SK-N-SH treated with all-trans-retinoic acid at 6 μM for 48 hours (cell line): ENCODE measurements at regions not wholly inside any gene's neighbourhood (a gene's known extent, or its start where the extent isn't known, plus 50 kb on each side); places are given as distances from the start of the nearest gene placed in this dataset.
"Not testable (repeated sequence)": the region's sequence is repeated elsewhere in the genome, so short reads cannot be mapped to it uniquely, and the experiment has no call there.

Experiments used
- ATAC-seq: fragments of 200-7000 bp; cut with Tn5 transposase; 3 replicates; pipeline ENCODE4 v1.9.1; 2020; ENCODE audit warnings: mild to moderate bottlenecking, moderate library complexity
- ARNTL ChIP-seq: fragments of 450-650 bp; formaldehyde crosslinking; IDR thresholded peaks from 2 replicates; pipeline ENCODE4 v1.5.0; 2020; ENCODE audit warnings: low read depth, mild to moderate bottlenecking, moderate library complexity, borderline replicate concordance
- CREB5 ChIP-seq: fragments of 250-450 bp; sonication (Bioruptor Pico); IDR thresholded peaks from 2 replicates; pipeline ENCODE4 v1.5.1; 2020; ENCODE audit warnings: low read depth, mild to moderate bottlenecking, moderate library complexity
- GLIS3 ChIP-seq: fragments of 250-450 bp; sonication (Bioruptor Pico); IDR thresholded peaks from 2 replicates; pipeline ENCODE4 v1.5.0; 2020; ENCODE audit warnings: mild to moderate bottlenecking, moderate library complexity
- ISL1 ChIP-seq: fragments of 250-450 bp; sonication (Bioruptor Pico); IDR thresholded peaks from 2 replicates; pipeline ENCODE4 v2.1.2; 2022; ENCODE audit warnings: mild to moderate bottlenecking, moderate library complexity
- OSR1 ChIP-seq: fragments of 250-450 bp; sonication (Bioruptor Pico); IDR thresholded peaks from 2 replicates; pipeline ENCODE4 v1.8.0; 2022; ENCODE audit warnings: moderate library complexity, mild to moderate bottlenecking, inconsistent platforms
- PPARA ChIP-seq: fragments of 250-450 bp; sonication (Bioruptor Pico); IDR thresholded peaks from 2 replicates; pipeline ENCODE4 v1.5.0; 2020; ENCODE audit warnings: mild to moderate bottlenecking, borderline replicate concordance
- RARB ChIP-seq: fragments of 250-450 bp; sonication (Bioruptor Pico); IDR thresholded peaks from 2 replicates; pipeline ENCODE4 v1.8.0; 2021; ENCODE audit warnings: mild to moderate bottlenecking, moderate library complexity
- SNAI2 ChIP-seq: fragments of 250-450 bp; sonication (Bioruptor Pico); IDR thresholded peaks from 2 replicates; pipeline ENCODE4 v1.5.0; 2020; ENCODE audit warnings: mild to moderate bottlenecking, moderate library complexity
- TCF4 ChIP-seq: fragments of 250-450 bp; sonication (Bioruptor Pico); IDR thresholded peaks from 2 replicates; pipeline ENCODE4 v1.8.0; 2021; ENCODE audit warnings: mild to moderate bottlenecking, moderate library complexity, borderline replicate concordance
- TOX ChIP-seq: fragments of 250-450 bp; sonication (Bioruptor Pico); IDR thresholded peaks from 2 replicates; pipeline ENCODE4 v1.8.0; 2021; ENCODE audit warnings: mild to moderate bottlenecking, moderate library complexity, borderline replicate concordance
- ZFP30 ChIP-seq: fragments of 450-650 bp; formaldehyde crosslinking; IDR thresholded peaks from 2 replicates; pipeline ENCODE4 v1.5.0; 2022; ENCODE audit warnings: mild to moderate bottlenecking, moderate library complexity
- ZNF70 ChIP-seq: fragments of 450-650 bp; formaldehyde crosslinking; IDR thresholded peaks from 2 replicates; pipeline ENCODE4 v1.5.0; 2020; ENCODE audit warnings: mild to moderate bottlenecking, moderate library complexity
- ZNF8 ChIP-seq: fragments of 450-650 bp; formaldehyde crosslinking; IDR thresholded peaks from 2 replicates; pipeline ENCODE4 v1.5.0; 2020; ENCODE audit warnings: mild to moderate bottlenecking, moderate library complexity
- TF ChIP-seq, protein P1 (sequence below): fragments of 250-450 bp; sonication (Bioruptor Pico); IDR thresholded peaks from 2 replicates; pipeline ENCODE4 v1.5.1; 2021; ENCODE audit warnings: mild to moderate bottlenecking, moderate library complexity
- TF ChIP-seq, protein P2 (sequence below): fragments of 250-450 bp; sonication (Bioruptor Pico); IDR thresholded peaks from 2 replicates; pipeline ENCODE4 v1.8.0; 2021; ENCODE audit warnings: low read depth, mild to moderate bottlenecking, moderate library complexity, borderline replicate concordance
- TF ChIP-seq, protein P3 (sequence below): fragments of 250-450 bp; sonication (Bioruptor Pico); IDR thresholded peaks from 2 replicates; pipeline ENCODE4 v1.5.0; 2020; ENCODE audit warnings: mild to moderate bottlenecking, moderate library complexity
- TF ChIP-seq, protein P4 (sequence below): fragments of 250-450 bp; sonication (Bioruptor Pico); IDR thresholded peaks from 2 replicates; pipeline ENCODE4 v1.8.0; 2020; ENCODE audit warnings: mild to moderate bottlenecking, moderate library complexity, borderline replicate concordance

DNA sequence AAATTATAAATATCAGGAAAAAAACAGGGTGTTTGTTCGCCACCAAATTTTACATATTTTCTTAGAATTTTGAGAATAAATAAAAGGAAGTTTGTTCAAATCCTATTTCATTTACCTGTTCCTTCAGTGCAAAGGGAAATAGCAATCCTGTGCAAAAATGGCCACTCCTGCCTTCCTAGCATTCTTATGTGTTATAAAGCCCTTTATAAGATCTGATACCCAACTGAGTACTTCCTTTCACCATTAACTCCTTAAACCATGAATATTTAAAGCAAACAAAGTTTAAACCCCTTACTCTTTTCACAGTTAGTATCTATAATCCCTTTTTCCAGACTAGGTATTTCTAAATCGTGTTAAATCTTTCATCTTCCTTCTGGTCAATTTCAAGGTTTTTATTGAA, 427.8 kb downstream of the NR4A2 start (continued):
- TF ChIP-seq, protein P1, sequence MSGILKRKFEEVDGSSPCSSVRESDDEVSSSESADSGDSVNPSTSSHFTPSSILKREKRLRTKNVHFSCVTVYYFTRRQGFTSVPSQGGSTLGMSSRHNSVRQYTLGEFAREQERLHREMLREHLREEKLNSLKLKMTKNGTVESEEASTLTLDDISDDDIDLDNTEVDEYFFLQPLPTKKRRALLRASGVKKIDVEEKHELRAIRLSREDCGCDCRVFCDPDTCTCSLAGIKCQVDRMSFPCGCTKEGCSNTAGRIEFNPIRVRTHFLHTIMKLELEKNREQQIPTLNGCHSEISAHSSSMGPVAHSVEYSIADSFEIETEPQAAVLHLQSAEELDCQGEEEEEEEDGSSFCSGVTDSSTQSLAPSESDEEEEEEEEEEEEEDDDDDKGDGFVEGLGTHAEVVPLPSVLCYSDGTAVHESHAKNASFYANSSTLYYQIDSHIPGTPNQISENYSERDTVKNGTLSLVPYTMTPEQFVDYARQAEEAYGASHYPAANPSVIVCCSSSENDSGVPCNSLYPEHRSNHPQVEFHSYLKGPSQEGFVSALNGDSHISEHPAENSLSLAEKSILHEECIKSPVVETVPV (CRISPR knock-in tag), result no peak
- TF ChIP-seq TOX (CRISPR knock-in tag), result no peak

GRCh38 chr2:155902635-155903034, 429.9 kb downstream of the NR4A2 start:
- no peak for ATAC-seq
- TF ChIP-seq, protein P2, sequence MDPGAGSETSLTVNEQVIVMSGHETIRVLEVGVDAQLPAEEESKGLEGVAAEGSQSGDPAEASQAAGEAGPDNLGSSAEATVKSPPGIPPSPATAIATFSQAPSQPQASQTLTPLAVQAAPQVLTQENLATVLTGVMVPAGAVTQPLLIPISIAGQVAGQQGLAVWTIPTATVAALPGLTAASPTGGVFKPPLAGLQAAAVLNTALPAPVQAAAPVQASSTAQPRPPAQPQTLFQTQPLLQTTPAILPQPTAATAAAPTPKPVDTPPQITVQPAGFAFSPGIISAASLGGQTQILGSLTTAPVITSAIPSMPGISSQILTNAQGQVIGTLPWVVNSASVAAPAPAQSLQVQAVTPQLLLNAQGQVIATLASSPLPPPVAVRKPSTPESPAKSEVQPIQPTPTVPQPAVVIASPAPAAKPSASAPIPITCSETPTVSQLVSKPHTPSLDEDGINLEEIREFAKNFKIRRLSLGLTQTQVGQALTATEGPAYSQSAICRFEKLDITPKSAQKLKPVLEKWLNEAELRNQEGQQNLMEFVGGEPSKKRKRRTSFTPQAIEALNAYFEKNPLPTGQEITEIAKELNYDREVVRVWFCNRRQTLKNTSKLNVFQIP (CRISPR knock-in tag), result no peak
- no peak for TF ChIP-seq GLIS3 (CRISPR knock-in tag)
- no peak for TF ChIP-seq ZFP30 (CRISPR knock-in tag)
- no peak for TF ChIP-seq ARNTL
- TF ChIP-seq SNAI2 (CRISPR knock-in tag), result no peak
- TF ChIP-seq, protein P3, sequence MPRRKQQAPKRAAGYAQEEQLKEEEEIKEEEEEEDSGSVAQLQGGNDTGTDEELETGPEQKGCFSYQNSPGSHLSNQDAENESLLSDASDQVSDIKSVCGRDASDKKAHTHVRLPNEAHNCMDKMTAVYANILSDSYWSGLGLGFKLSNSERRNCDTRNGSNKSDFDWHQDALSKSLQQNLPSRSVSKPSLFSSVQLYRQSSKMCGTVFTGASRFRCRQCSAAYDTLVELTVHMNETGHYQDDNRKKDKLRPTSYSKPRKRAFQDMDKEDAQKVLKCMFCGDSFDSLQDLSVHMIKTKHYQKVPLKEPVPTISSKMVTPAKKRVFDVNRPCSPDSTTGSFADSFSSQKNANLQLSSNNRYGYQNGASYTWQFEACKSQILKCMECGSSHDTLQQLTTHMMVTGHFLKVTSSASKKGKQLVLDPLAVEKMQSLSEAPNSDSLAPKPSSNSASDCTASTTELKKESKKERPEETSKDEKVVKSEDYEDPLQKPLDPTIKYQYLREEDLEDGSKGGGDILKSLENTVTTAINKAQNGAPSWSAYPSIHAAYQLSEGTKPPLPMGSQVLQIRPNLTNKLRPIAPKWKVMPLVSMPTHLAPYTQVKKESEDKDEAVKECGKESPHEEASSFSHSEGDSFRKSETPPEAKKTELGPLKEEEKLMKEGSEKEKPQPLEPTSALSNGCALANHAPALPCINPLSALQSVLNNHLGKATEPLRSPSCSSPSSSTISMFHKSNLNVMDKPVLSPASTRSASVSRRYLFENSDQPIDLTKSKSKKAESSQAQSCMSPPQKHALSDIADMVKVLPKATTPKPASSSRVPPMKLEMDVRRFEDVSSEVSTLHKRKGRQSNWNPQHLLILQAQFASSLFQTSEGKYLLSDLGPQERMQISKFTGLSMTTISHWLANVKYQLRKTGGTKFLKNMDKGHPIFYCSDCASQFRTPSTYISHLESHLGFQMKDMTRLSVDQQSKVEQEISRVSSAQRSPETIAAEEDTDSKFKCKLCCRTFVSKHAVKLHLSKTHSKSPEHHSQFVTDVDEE (CRISPR knock-in tag), result no peak
- TF ChIP-seq RARB (CRISPR knock-in tag), result no peak
- no peak for TF ChIP-seq TOX (CRISPR knock-in tag)

DNA sequence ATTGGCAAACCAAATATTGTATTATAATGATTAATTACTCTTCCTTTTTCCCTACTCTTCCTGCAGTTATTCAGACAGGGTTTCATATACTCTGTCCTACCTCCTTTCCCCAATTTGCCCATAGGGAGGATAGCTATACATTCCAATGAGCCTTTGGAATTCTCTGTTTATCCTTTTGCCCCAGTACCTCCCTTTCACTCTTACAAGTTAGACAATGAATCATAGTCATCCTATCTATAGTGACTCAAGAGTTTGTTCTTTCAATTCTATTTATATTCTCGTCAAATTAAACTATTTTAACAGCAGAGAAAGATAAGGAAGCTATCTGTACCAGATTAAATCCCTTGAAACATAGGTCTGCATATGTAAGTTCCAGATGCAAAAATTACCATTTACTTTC, 437.5 kb downstream of the NR4A2 start:
- no peak for ATAC-seq
- no peak for TF ChIP-seq ZFP30 (CRISPR knock-in tag)
- no peak for TF ChIP-seq OSR1 (CRISPR knock-in tag)
- TF ChIP-seq GLIS3 (CRISPR knock-in tag), result no peak

DNA sequence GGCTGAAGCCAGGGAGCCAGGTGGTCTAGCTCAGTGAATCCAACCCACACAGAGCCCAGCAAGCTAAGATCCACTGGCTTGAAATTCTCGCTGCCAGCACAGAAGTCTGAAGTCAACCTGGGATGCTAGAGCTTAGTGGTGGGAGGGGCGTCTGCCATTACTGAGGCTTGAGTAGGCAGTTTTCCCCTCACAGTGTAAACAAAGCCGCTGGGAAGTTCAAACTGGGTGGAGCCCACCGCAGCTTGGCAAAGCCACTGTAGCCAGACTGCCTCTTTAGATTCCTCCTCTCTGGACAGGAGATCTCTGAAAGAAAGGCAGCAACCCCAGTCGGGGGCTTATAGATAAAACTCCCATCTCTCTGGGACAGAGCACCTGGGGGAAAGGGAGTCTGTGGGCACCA, 452.1 kb downstream of the NR4A2 start:
- ATAC-seq, result not testable (repeated sequence)

DNA sequence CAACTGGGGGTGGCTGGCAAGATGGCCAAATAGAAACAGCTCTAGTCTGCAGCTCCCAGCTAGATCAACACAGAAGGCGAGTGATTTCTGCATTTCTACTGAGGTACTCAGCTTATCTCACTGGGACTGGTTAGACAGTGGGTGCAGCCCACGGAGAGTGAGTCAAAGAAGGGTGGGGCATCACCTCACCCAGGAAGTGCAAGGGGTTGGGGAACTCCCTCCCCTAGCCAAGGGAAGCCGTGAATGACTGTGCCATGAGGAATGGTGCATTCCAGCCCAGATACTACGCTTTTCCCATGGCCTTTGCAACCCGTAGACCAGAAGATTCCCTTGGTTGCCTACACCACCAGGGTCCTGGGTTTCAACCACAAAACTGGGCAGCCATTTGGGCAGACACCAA, 452.6 kb downstream of the NR4A2 start:
- not testable (repeated sequence) for ATAC-seq

GRCh38 chr2:155872396-155872795, 460.1 kb downstream of the NR4A2 start:
- no peak for ATAC-seq
- no peak for TF ChIP-seq OSR1 (CRISPR knock-in tag)
- TF ChIP-seq PPARA (CRISPR knock-in tag), result no peak
- no peak for TF ChIP-seq TCF4 (CRISPR knock-in tag)
- TF ChIP-seq, protein P3 (CRISPR knock-in tag), result no peak
- TF ChIP-seq TOX (CRISPR knock-in tag), result no peak
- TF ChIP-seq, protein P2 (CRISPR knock-in tag), result no peak
- TF ChIP-seq ISL1 (CRISPR knock-in tag), result no peak
- TF ChIP-seq CREB5 (CRISPR knock-in tag), result no peak
- no peak for TF ChIP-seq ARNTL
- no peak for TF ChIP-seq ZNF8 (CRISPR knock-in tag)
- TF ChIP-seq, protein P4, sequence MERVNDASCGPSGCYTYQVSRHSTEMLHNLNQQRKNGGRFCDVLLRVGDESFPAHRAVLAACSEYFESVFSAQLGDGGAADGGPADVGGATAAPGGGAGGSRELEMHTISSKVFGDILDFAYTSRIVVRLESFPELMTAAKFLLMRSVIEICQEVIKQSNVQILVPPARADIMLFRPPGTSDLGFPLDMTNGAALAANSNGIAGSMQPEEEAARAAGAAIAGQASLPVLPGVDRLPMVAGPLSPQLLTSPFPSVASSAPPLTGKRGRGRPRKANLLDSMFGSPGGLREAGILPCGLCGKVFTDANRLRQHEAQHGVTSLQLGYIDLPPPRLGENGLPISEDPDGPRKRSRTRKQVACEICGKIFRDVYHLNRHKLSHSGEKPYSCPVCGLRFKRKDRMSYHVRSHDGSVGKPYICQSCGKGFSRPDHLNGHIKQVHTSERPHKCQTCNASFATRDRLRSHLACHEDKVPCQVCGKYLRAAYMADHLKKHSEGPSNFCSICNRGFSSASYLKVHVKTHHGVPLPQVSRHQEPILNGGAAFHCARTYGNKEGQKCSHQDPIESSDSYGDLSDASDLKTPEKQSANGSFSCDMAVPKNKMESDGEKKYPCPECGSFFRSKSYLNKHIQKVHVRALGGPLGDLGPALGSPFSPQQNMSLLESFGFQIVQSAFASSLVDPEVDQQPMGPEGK (CRISPR knock-in tag), result no peak
- no peak for TF ChIP-seq ZNF70
- no peak for TF ChIP-seq SNAI2 (CRISPR knock-in tag)
